PC-3 (cell line): ENCODE measurements at regions not wholly inside any gene's neighbourhood (a gene's known extent, or its start where the extent isn't known, plus 50 kb on each side); places are given as distances from the start of the nearest gene placed in this dataset.
A peak's percentile ranks its signal among the peaks of the same experiment; 100 is the strongest.

Experiments used
- ATAC-seq: fragments of 200-7000 bp; cut with Tn5 transposase; 2 replicates; pipeline ENCODE4 v1.9.1; 2020; ENCODE audit warnings: mild to moderate bottlenecking, moderate library complexity
- BruUV-seq: library from RNA; stranded (reverse); fragments of 400-500 nt; replicated peaks from 2 replicates; lab custom pipeline; 2021; lab: Mats Ljungman, UMichigan
- CTCF ChIA-PET: fragments of 300-600 bp; sonication (Branson Sonifier 250); formaldehyde crosslinking; loops from one replicate; lab custom pipeline; 2022; ENCODE audit warnings: antibody characterized with exemption; lab: Charles Lee
- POLR2A ChIA-PET: fragments of 300-600 bp; sonication (Branson Sonifier 250); formaldehyde crosslinking; loops from one replicate; lab custom pipeline; 2022; ENCODE audit warnings: antibody characterized with exemption; ENCODE audit not compliant: unreplicated experiment; lab: Charles Lee
- DNase-seq: peaks from one replicate; pipeline ENCODE4 v3.0.0-alpha.2; 2015
- H2AFZ ChIP-seq: fragments of 300-600 bp; sonication (generic); 2 replicates; pipeline ENCODE4 v1.6.0; 2016; ENCODE audit warnings: antibody characterized with exemption, low read length
- H3F3A ChIP-seq: fragments of 300-600 bp; sonication (generic); one replicate; pipeline ENCODE4 v1.6.0; 2017; ENCODE audit warnings: antibody characterized with exemption, low read length, control low read depth, mild to moderate bottlenecking; ENCODE audit not compliant: unreplicated experiment
- H3K27ac ChIP-seq: fragments of 300-600 bp; sonication (generic); 2 replicates; pipeline ENCODE4 v1.5.1; 2016; ENCODE audit warnings: mild to moderate bottlenecking, low read length
- H3K27me3 ChIP-seq: fragments of 300-600 bp; sonication (generic); 2 replicates; pipeline ENCODE4 v1.6.1; 2016; ENCODE audit warnings: low read length, mixed read lengths
- H3K36me3 ChIP-seq: fragments of 300-600 bp; sonication (generic); 2 replicates; pipeline ENCODE4 v1.6.1; 2016; ENCODE audit warnings: low read depth, mixed run types, low read length, mixed read lengths
- H3K4me1 ChIP-seq: fragments of 300-600 bp; sonication (generic); 2 replicates; pipeline ENCODE4 v1.5.1; 2016; ENCODE audit warnings: low read length; ENCODE audit not compliant: insufficient read depth
- H3K4me2 ChIP-seq: fragments of 300-600 bp; sonication (generic); 2 replicates; pipeline ENCODE4 v1.6.0; 2016; ENCODE audit warnings: low read length
- H3K4me3 ChIP-seq: fragments of 300-600 bp; sonication (generic); 2 replicates; pipeline ENCODE4 v1.5.1; 2016; ENCODE audit warnings: mild to moderate bottlenecking, low read length, mixed read lengths
- H3K79me2 ChIP-seq: fragments of 300-600 bp; sonication (generic); 2 replicates; pipeline ENCODE4 v1.6.1; 2017; ENCODE audit warnings: low read length, mixed read lengths
- H3K9ac ChIP-seq: fragments of 300-600 bp; sonication (generic); 2 replicates; pipeline ENCODE4 v1.6.0; 2016; ENCODE audit warnings: mild to moderate bottlenecking, low read length
- H3K9me2 ChIP-seq: fragments of 300-600 bp; sonication (generic); replicated peaks from 2 replicates; pipeline ENCODE4 v1.6.1; 2016; ENCODE audit warnings: mixed run types, low read length, mixed read lengths
- H3K9me3 ChIP-seq: fragments of 300-600 bp; sonication (generic); 2 replicates; pipeline ENCODE4 v1.6.1; 2016; ENCODE audit warnings: low read length, mixed read lengths
- H4K20me1 ChIP-seq: fragments of 300-600 bp; sonication (generic); 2 replicates; pipeline ENCODE4 v1.6.1; 2016; ENCODE audit warnings: low read length, mixed read lengths
- CTCF ChIP-seq: fragments of 300-600 bp; sonication (generic); conservative IDR thresholded peaks from 2 replicates; pipeline ENCODE4 v1.5.1; 2017; ENCODE audit warnings: antibody characterized with exemption, low read depth, mild to moderate bottlenecking, low read length
- EZH2 ChIP-seq: fragments of 300-600 bp; sonication (generic); IDR thresholded peaks from one replicate; pipeline ENCODE4 v1.6.1; 2017; ENCODE audit warnings: antibody characterized with exemption, mild to moderate bottlenecking, low read length; ENCODE audit not compliant: unreplicated experiment
- EZH2phosphoT487 ChIP-seq: fragments of 300-600 bp; sonication (generic); IDR thresholded peaks from 2 replicates; pipeline ENCODE4 v1.6.1; 2018; ENCODE audit warnings: mild to moderate bottlenecking, antibody characterized with exemption, low read length, borderline replicate concordance
- intact Hi-C: fragments of 100-400 bp; cut with micrococcal nuclease; formaldehyde crosslinking; loops from 2 replicates; pipeline ENCODE4 v1.9.0; 2023

- no peaks in the 10 kb centered on the region for H3K27me3 ChIP-seq
- H3K4me2 ChIP-seq = no peak overlapping the region
- no peaks in the 10 kb centered on the region for H3K4me1 ChIP-seq
- H3K79me2 ChIP-seq = no peaks in the 10 kb centered on the region
- no peaks in the 10 kb centered on the region for H3K9me2 ChIP-seq
- no peak overlapping the region for H3K9ac ChIP-seq
- DNase-seq (no peak), ATAC-seq (no peak)
- CTCF ChIA-PET = no interaction called here
- H3K36me3 ChIP-seq = no peaks in the 10 kb centered on the region
- H4K20me1 ChIP-seq = no peaks in the 10 kb centered on the region
- H3K4me3 ChIP-seq = no peak overlapping the region
- TF ChIP-seq CTCF (no peak), EZH2 (no peak), EZH2phosphoT487 (no peak)
- POLR2A ChIA-PET = no interaction called here
- no peak overlapping the region for H3K27ac ChIP-seq
- H3F3A ChIP-seq = no peaks in the 10 kb centered on the region
- H3K9me3 ChIP-seq = no peaks in the 10 kb centered on the region
- intact Hi-C loops = no loop called here
- no TSS peak for BruUV-seq
- no peak overlapping the region for H2AFZ ChIP-seq
Observed at GRCh38 chr5:107293541-107294210, 377.1 kb downstream of the EFNA5 start.

GRCh38 chr5:107291866-107292265 is 378.9 kb downstream of the EFNA5 start:
- Histone ChIP-seq H3F3A (no peaks in the 10 kb centered on the region), H4K20me1 (no peaks in the 10 kb centered on the region), H3K9me3 (no peaks in the 10 kb centered on the region), H3K36me3 (no peaks in the 10 kb centered on the region), H3K4me3 (no peak overlapping the region), H3K9me2 (no peaks in the 10 kb centered on the region), H3K27ac (no peak overlapping the region), H3K9ac (no peak overlapping the region), H2AFZ (no peak overlapping the region), H3K4me2 (no peak overlapping the region), H3K27me3 (no peaks in the 10 kb centered on the region), H3K4me1 (no peaks in the 10 kb centered on the region), H3K79me2 (no peaks in the 10 kb centered on the region)
- no TSS peak for BruUV-seq
- no peak for TF ChIP-seq EZH2
- TF ChIP-seq EZH2phosphoT487 = no peak
- no peak for TF ChIP-seq CTCF
- intact Hi-C loops = no loop called here
- DNase-seq (no peak), ATAC-seq (no peak)
- ChIA-PET POLR2A (no interaction called here), CTCF (no interaction called here)

DNA sequence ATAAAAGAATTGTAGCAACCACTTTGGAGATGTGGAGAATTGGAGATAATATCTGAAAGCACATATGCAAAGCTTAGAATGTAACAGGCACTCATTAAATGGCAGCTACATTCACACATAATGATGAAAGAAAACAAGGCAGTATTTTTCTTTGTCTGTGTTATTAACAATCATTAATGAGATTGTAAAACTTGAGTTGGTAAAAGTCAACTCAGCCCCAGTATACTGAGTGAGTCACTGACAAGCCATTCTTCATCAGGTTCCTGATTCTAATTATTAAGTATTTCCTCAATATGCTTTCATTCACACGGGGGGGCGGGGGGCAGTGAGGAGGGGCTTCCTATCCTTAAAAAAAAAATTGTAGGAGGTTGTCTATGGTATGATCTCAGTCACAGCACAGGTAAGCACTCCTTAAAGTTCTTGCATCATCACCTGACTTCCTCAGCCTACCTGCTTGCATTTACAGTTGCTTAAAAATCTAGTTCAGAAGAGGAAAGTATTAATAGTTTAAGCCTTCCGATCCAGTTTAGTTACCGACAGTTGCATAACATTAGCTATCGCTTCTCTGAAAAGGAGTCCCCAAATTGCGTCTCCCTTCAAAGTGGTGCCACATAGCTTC is 379.8 kb downstream of the EFNA5 start:
- BruUV-seq = no TSS peak
- no peak for TF ChIP-seq EZH2phosphoT487
- no peak for TF ChIP-seq EZH2
- no peak for TF ChIP-seq CTCF
- CTCF ChIA-PET = no interaction called here

More for the DNA sequence above, 379.8 kb downstream of the EFNA5 start:
- Histone ChIP-seq H2AFZ (no peak overlapping the region), H3K79me2 (no peaks in the 10 kb centered on the region), H3K27ac (no peak overlapping the region), H3K4me2 (no peak overlapping the region), H3K9me2 (no peaks in the 10 kb centered on the region), H3K4me3 (no peak overlapping the region), H3K4me1 (peaks cover 1% of the 10 kb centered on the region; the same call in 1 of the 2 replicates), H3K9me3 (no peaks in the 10 kb centered on the region), H3F3A (no peaks in the 10 kb centered on the region), H4K20me1 (no peaks in the 10 kb centered on the region), H3K36me3 (no peaks in the 10 kb centered on the region), H3K9ac (no peak overlapping the region), H3K27me3 (no peaks in the 10 kb centered on the region)
- POLR2A ChIA-PET = no interaction called here
- DNase-seq (no peak), ATAC-seq (0 out of 2 replicates have a peak, but pooled peaks have one; percentile 35)
- intact Hi-C loops = no loop called here
